ENCODE measurements at regions not wholly inside any gene's neighbourhood (a gene's known extent, or its start where the extent isn't known, plus 50 kb on each side); places are given as distances from the start of the nearest gene placed in this dataset.
"Not testable (repeated sequence)": the region's sequence is repeated elsewhere in the genome, so short reads cannot be mapped to it uniquely, and the experiment has no call there.

- H3K79me2 ChIP-seq (replicated peaks; ENCODE audit: insufficient read depth, low read length) = no peaks in the 10 kb centered on the region
- H3K9me2 ChIP-seq (ENCODE audit: insufficient read depth, low read length) = no peaks in the 10 kb centered on the region
- no peak overlapping the region for H2AFZ ChIP-seq (ENCODE audit: low read depth, low read length)
Observed at GRCh38 chr12:90672081-90672480, 282.9 kb downstream of the CCER1 start.

GRCh38 chr12:90663949-90664348, 291.0 kb downstream of the CCER1 start:
- H2AFZ ChIP-seq (ENCODE audit: low read depth, low read length); H3K36me3 ChIP-seq (ENCODE audit: insufficient read depth, low read length); H3K9me3 ChIP-seq (ENCODE audit: low read length); H3K9ac ChIP-seq (ENCODE audit: low read length); H3K4me2 ChIP-seq (ENCODE audit: low read length); H3F3A ChIP-seq (ENCODE audit: insufficient read depth, low read length, poor library complexity, severe bottlenecking); H3K4me3 ChIP-seq (ENCODE audit: low read length); H4K20me1 ChIP-seq (ENCODE audit: insufficient read depth); H3K27me3 ChIP-seq (ENCODE audit: insufficient read depth, low read depth, low read length); H3K9me2 ChIP-seq (ENCODE audit: insufficient read depth, low read length); H3K27ac ChIP-seq (ENCODE audit: low read length); H3K79me2 ChIP-seq (replicated peaks; ENCODE audit: insufficient read depth, low read length): not testable (repeated sequence)

More at GRCh38 chr12:90672081-90672480, 282.9 kb downstream of the CCER1 start:
- Histone ChIP-seq H3F3A (ENCODE audit: insufficient read depth, low read length, poor library complexity, severe bottlenecking) (no peaks in the 10 kb centered on the region), H3K4me2 (ENCODE audit: low read length) (no peak overlapping the region), H3K27ac (ENCODE audit: low read length) (no peak overlapping the region), H3K27me3 (ENCODE audit: insufficient read depth, low read depth, low read length) (no peaks in the 10 kb centered on the region), H4K20me1 (ENCODE audit: insufficient read depth) (no peaks in the 10 kb centered on the region), H3K4me3 (ENCODE audit: low read length) (no peak overlapping the region), H3K36me3 (ENCODE audit: insufficient read depth, low read length) (no peaks in the 10 kb centered on the region), H3K9me3 (ENCODE audit: low read length) (no peaks in the 10 kb centered on the region), H3K9ac (ENCODE audit: low read length) (no peak overlapping the region)
- TF ChIP-seq RAD21 (conservative IDR thresholded peaks at IDR 0.05) (no peak), SMC3 (conservative IDR thresholded peaks at IDR 0.05; ENCODE audit: poor library complexity) (no peak), EZH2 (IDR thresholded peaks at IDR 0.05; ENCODE audit: borderline replicate concordance, insufficient read depth, low read length, poor library complexity, severe bottlenecking) (no peak), REST (IDR thresholded peaks at IDR 0.05; ENCODE audit: borderline replicate concordance) (no peak), TAF1 (IDR thresholded peaks at IDR 0.05; ENCODE audit: low read depth) (no peak), POLR2AphosphoS5 (IDR thresholded peaks at IDR 0.05) (no peak), MXI1 (conservative IDR thresholded peaks at IDR 0.05; ENCODE audit: poor library complexity, severe bottlenecking) (no peak), CTCF (IDR thresholded peaks at IDR 0.05; ENCODE audit: poor library complexity, severe bottlenecking) (no peak), EP300 (conservative IDR thresholded peaks at IDR 0.05; ENCODE audit: poor library complexity, severe bottlenecking) (no peak)

DNA sequence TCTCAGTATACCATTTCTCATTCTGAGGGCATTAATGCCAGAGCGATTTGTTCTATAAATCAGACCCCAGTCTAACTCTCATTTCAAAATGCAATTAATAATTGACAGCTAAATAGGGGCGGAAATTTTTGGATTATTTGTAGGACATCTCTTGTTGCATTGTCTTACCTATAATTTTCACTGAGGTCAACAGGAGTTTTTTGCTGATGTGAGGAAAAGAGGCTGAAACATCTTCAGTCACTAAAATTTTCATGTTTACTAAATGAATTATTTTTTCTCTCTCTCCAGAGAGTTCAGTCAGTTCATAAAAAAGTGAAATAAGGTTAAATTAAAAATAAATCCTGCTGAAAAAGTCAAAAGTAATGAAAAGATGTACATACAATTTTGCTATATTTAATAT, 295.9 kb downstream of the CCER1 start:
- Histone ChIP-seq H3K27ac (ENCODE audit: low read length) (no peak overlapping the region), H3K9me3 (ENCODE audit: low read length) (no peaks in the 10 kb centered on the region), H3K36me3 (ENCODE audit: insufficient read depth, low read length) (no peaks in the 10 kb centered on the region), H4K20me1 (ENCODE audit: insufficient read depth) (no peaks in the 10 kb centered on the region), H3F3A (ENCODE audit: insufficient read depth, low read length, poor library complexity, severe bottlenecking) (no peaks in the 10 kb centered on the region), H3K79me2 (replicated peaks; ENCODE audit: insufficient read depth, low read length) (no peaks in the 10 kb centered on the region), H2AFZ (ENCODE audit: low read depth, low read length) (no peak overlapping the region), H3K4me2 (ENCODE audit: low read length) (no peak overlapping the region), H3K4me3 (ENCODE audit: low read length) (no peak overlapping the region), H3K27me3 (ENCODE audit: insufficient read depth, low read depth, low read length) (no peaks in the 10 kb centered on the region), H3K9me2 (ENCODE audit: insufficient read depth, low read length) (no peaks in the 10 kb centered on the region), H3K9ac (ENCODE audit: low read length) (no peak overlapping the region)
- TF ChIP-seq RAD21 (conservative IDR thresholded peaks at IDR 0.05) = no peak
- TF ChIP-seq POLR2AphosphoS5 (IDR thresholded peaks at IDR 0.05) = no peak
- no peak for TF ChIP-seq CTCF (IDR thresholded peaks at IDR 0.05; ENCODE audit: poor library complexity, severe bottlenecking)
- no peak for TF ChIP-seq TAF1 (IDR thresholded peaks at IDR 0.05; ENCODE audit: low read depth)
- TF ChIP-seq REST (IDR thresholded peaks at IDR 0.05; ENCODE audit: borderline replicate concordance) = no peak
- TF ChIP-seq SMC3 (conservative IDR thresholded peaks at IDR 0.05; ENCODE audit: poor library complexity) = no peak
- TF ChIP-seq MXI1 (conservative IDR thresholded peaks at IDR 0.05; ENCODE audit: poor library complexity, severe bottlenecking) = no peak
- TF ChIP-seq EZH2 (IDR thresholded peaks at IDR 0.05; ENCODE audit: borderline replicate concordance, insufficient read depth, low read length, poor library complexity, severe bottlenecking) = no peak
- no peak for TF ChIP-seq EP300 (conservative IDR thresholded peaks at IDR 0.05; ENCODE audit: poor library complexity, severe bottlenecking)

Data from neural cell (in vitro differentiated cells).